SK-N-SH (cell line): ENCODE measurements at regions not wholly inside any gene's neighbourhood (a gene's known extent, or its start where the extent isn't known, plus 50 kb on each side); places are given as distances from the start of the nearest gene placed in this dataset.

Experiments
- CTCF ChIA-PET: fragments of 300-600, 350-600 bp; formaldehyde crosslinking; extraction: SDS; loops from one replicate; lab custom pipeline; 2021; lab: Yijun Ruan, JAX
- POLR2A ChIA-PET: fragments of 350-600 bp; sonication (Branson Sonifier 250); formaldehyde crosslinking; extraction: SDS; loops from one replicate; lab custom pipeline; 2020; ENCODE audit warnings: antibody characterized with exemption, inconsistent platforms; lab: Yijun Ruan, JAX
- DNase-seq: peaks from one replicate; pipeline ENCODE4 v3.0.0; 2012
- H2AFZ ChIP-seq: fragments of 200-600 bp; sonication (generic); 2 replicates; pipeline ENCODE4 v1.8.1; 2016; ENCODE audit warnings: antibody characterized with exemption, mild to moderate bottlenecking, low read depth
- H3F3A ChIP-seq: fragments of 200-600 bp; sonication (generic); replicated peaks from 2 replicates; pipeline ENCODE3; 2016; ENCODE audit warnings: antibody characterized with exemption, mild to moderate bottlenecking; ENCODE audit not compliant: insufficient read depth
- H3K27ac ChIP-seq, 2 experiments: fragments of 200-500 bp in 1 of 2; fragments of 200-600 bp in 1 of 2; sonication (Bioruptor generic) in 1 of 2; sonication (generic), shearing (Covaris generic) in 1 of 2; 2 replicates each; pipeline versions ENCODE4 v1.5.1 to v1.6.1; 2014 to 2016; ENCODE audit warnings: low read depth in 2 of 2, inconsistent platforms in 1 of 2, low read length in 1 of 2, mild to moderate bottlenecking in 1 of 2, mixed read lengths in 1 of 2
- H3K27me3 ChIP-seq: fragments of 200-600 bp; sonication (generic), shearing (Covaris generic); 2 replicates; pipeline ENCODE4 v1.6.1; 2016; ENCODE audit warnings: mixed run types; ENCODE audit not compliant: insufficient read depth
- H3K36me3 ChIP-seq, 2 experiments: fragments of 200-500 bp in 1 of 2; fragments of 200-600 bp in 1 of 2; sonication (Bioruptor generic) in 1 of 2; sonication (generic) in 1 of 2; replicated peaks in 1 of 2; 2 replicates each; pipeline versions ENCODE3 to v1.5.1; 2014 to 2016; ENCODE audit warnings: low read length in 1 of 2, mild to moderate bottlenecking in 1 of 2; ENCODE audit not compliant: insufficient read depth in 2 of 2, control insufficient read depth in 1 of 2
- H3K4me1 ChIP-seq, 2 experiments: fragments of 200-500 bp in 1 of 2; fragments of 200-600 bp in 1 of 2; sonication (Bioruptor generic) in 1 of 2; sonication (generic), shearing (Covaris generic) in 1 of 2; 2 replicates each; pipeline versions ENCODE4 v1.5.1 to v1.6.1; 2014 to 2016; ENCODE audit warnings: low read depth in 1 of 2, low read length in 1 of 2, mixed run types in 1 of 2; ENCODE audit not compliant: insufficient read depth in 2 of 2, control insufficient read depth in 1 of 2
- H3K4me2 ChIP-seq: fragments of 200-600 bp; sonication (generic), shearing (Covaris generic); 2 replicates; pipeline ENCODE4 v1.6.1; 2017; ENCODE audit warnings: mixed run types
- H3K4me3 ChIP-seq, 2 experiments: fragments of 200-500 bp in 1 of 2; fragments of 200-600 bp in 1 of 2; sonication (Bioruptor generic) in 1 of 2; sonication (generic), shearing (Covaris generic) in 1 of 2; 2 replicates each; pipeline versions ENCODE4 v1.5.1 to v1.8.1; 2014 to 2016; ENCODE audit warnings: low read depth in 2 of 2, inconsistent platforms in 1 of 2, low read length in 1 of 2, mild to moderate bottlenecking in 1 of 2, mixed read lengths in 1 of 2, moderate library complexity in 1 of 2
- H3K79me2 ChIP-seq: fragments of 200-600 bp; sonication (generic); 2 replicates; pipeline ENCODE4 v1.8.1; 2017; ENCODE audit warnings: mild to moderate bottlenecking; ENCODE audit not compliant: insufficient read depth
- H3K9ac ChIP-seq: fragments of 200-600 bp; sonication (generic); 2 replicates; pipeline ENCODE4 v1.6.1; 2017; ENCODE audit warnings: mixed run types
- H3K9me2 ChIP-seq: fragments of 200-600 bp; sonication (generic); 2 replicates; pipeline ENCODE4 v1.6.1; 2017; ENCODE audit warnings: mixed run types
- H3K9me3 ChIP-seq: fragments of 200-600 bp; sonication (generic); 2 replicates; pipeline ENCODE4 v1.6.1; 2017; ENCODE audit warnings: mixed run types, mild to moderate bottlenecking, moderate library complexity
- H4K20me1 ChIP-seq: fragments of 200-600 bp; sonication (generic); 2 replicates; pipeline ENCODE4 v1.6.1; 2017; ENCODE audit warnings: mild to moderate bottlenecking, mixed run types; ENCODE audit not compliant: insufficient read depth
- ELF1 ChIP-seq: IDR thresholded peaks from 2 replicates; pipeline ENCODE4 v1.4.0; 2012
- EZH2phosphoT487 ChIP-seq: fragments of 200-600 bp; sonication (generic); IDR thresholded peaks from 2 replicates; pipeline ENCODE4 v1.6.1; 2017; ENCODE audit warnings: low read depth, mixed run types, mild to moderate bottlenecking, antibody characterized with exemption, moderate library complexity, borderline replicate concordance
- FOXJ3 ChIP-seq: sonication (generic); formaldehyde crosslinking; IDR thresholded peaks from 2 replicates; pipeline ENCODE4 v1.5.1; 2020; ENCODE audit warnings: mild to moderate bottlenecking, missing genetic modification reagents
- GABPA ChIP-seq: IDR thresholded peaks from 2 replicates; pipeline ENCODE4 v1.4.0; 2012; ENCODE audit warnings: low read depth, mild to moderate bottlenecking
- IRF3 ChIP-seq: fragments of 150-350 bp; IDR thresholded peaks from 2 replicates; pipeline ENCODE4 v1.6.1; 2016; ENCODE audit warnings: mild to moderate bottlenecking, low read depth, low read length
- JUND ChIP-seq: IDR thresholded peaks from 2 replicates; pipeline ENCODE4 v1.4.0; 2012
- MEF2A ChIP-seq: IDR thresholded peaks from 2 replicates; pipeline ENCODE4 v1.4.0; 2012; ENCODE audit warnings: low read depth, borderline replicate concordance
- NRF1 ChIP-seq: IDR thresholded peaks from 2 replicates; pipeline ENCODE4 v1.6.1; 2012; ENCODE audit warnings: low read depth, mild to moderate bottlenecking, low read length
- RCOR1 ChIP-seq: fragments of 150-350 bp; IDR thresholded peaks from 2 replicates; pipeline ENCODE4 v1.6.1; 2017; ENCODE audit warnings: antibody characterized with exemption, low read length
- REST ChIP-seq: IDR thresholded peaks from 2 replicates; pipeline ENCODE4 v1.6.1; 2012; ENCODE audit warnings: mild to moderate bottlenecking, low read depth, low read length, moderate library complexity
- SIN3A ChIP-seq: IDR thresholded peaks from 2 replicates; pipeline ENCODE4 v1.6.1; 2012; ENCODE audit warnings: low read depth, mild to moderate bottlenecking, low read length, moderate library complexity, borderline replicate concordance
- TAF1 ChIP-seq: IDR thresholded peaks from 2 replicates; pipeline ENCODE4 v1.6.1; 2012; ENCODE audit warnings: low read depth, mild to moderate bottlenecking, low read length, moderate library complexity, borderline replicate concordance
- TCF12 ChIP-seq: IDR thresholded peaks from 2 replicates; pipeline ENCODE4 v1.4.0; 2012
- YY1 ChIP-seq: IDR thresholded peaks from 2 replicates; pipeline ENCODE4 v1.4.0; 2012; ENCODE audit warnings: low read depth, mild to moderate bottlenecking
- ZBTB33 ChIP-seq: IDR thresholded peaks from 2 replicates; pipeline ENCODE4 v1.4.0; 2012; ENCODE audit warnings: low read depth, borderline replicate concordance
- WGBS: methylation state at CpG from one replicate; pipeline ENCODE4 v1.1.6; 2017; ENCODE audit warnings: low lambda C conversion rate; 5-methylcytosine and 5-hydroxymethylcytosine counted together
- TF ChIP-seq, protein P1 (sequence below): IDR thresholded peaks from 2 replicates; pipeline ENCODE4; 2012

GRCh38 chr4:175308236-175308635 is 390.1 kb downstream of the ADAM29 start:
- CTCF ChIA-PET: no interaction called here
- H4K20me1 ChIP-seq: no peaks in the 10 kb centered on the region
- TF ChIP-seq GABPA (no peak), SIN3A (no peak), TCF12 (no peak), RCOR1 (no peak), NRF1 (no peak), REST (no peak), JUND (no peak), IRF3 (no peak), YY1 (no peak), EZH2phosphoT487 (no peak), TAF1 (no peak), FOXJ3 (CRISPR knock-in tag) (no peak), ELF1 (no peak), ZBTB33 (no peak), MEF2A (no peak)
- TF ChIP-seq, protein P1, sequence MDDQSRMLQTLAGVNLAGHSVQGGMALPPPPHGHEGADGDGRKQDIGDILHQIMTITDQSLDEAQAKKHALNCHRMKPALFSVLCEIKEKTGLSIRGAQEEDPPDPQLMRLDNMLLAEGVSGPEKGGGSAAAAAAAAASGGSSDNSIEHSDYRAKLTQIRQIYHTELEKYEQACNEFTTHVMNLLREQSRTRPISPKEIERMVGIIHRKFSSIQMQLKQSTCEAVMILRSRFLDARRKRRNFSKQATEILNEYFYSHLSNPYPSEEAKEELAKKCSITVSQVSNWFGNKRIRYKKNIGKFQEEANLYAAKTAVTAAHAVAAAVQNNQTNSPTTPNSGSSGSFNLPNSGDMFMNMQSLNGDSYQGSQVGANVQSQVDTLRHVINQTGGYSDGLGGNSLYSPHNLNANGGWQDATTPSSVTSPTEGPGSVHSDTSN: no peak
- TF ChIP-seq, all 33 proteins: peak for 0
- H3F3A ChIP-seq: no peaks in the 10 kb centered on the region
- no peak overlapping the region for H3K9ac ChIP-seq
- WGBS: 4% methylated on average over 5 of the region's 5 CpGs
- H3K36me3 ChIP-seq: no peaks in the 10 kb centered on the region
- no peak overlapping the region for H3K4me3 ChIP-seq
- H3K9me3 ChIP-seq: no peaks in the 10 kb centered on the region
- H3K4me1 ChIP-seq: no peaks in the 10 kb centered on the region
- H3K79me2 ChIP-seq: no peaks in the 10 kb centered on the region
- H3K4me2 ChIP-seq: no peak overlapping the region
- H3K9me2 ChIP-seq: no peaks in the 10 kb centered on the region
- POLR2A ChIA-PET: no interaction called here
- no peak overlapping the region for H2AFZ ChIP-seq
- no peak for DNase-seq
- H3K27ac ChIP-seq: no peak overlapping the region
- no peaks in the 10 kb centered on the region for H3K27me3 ChIP-seq
